ENCODE measurements at regions not wholly inside any gene's neighbourhood (a gene's known extent, or its start where the extent isn't known, plus 50 kb on each side); places are given as distances from the start of the nearest gene placed in this dataset.
"Not testable (repeated sequence)": the region's sequence is repeated elsewhere in the genome, so short reads cannot be mapped to it uniquely, and the experiment has no call there.

GRCh38 chr15:62857411-62857853 lies 185.1 kb upstream of the TPM1 start:
- peak; percentile 4 for DNase-seq (ENCODE audit: low read depth)

GRCh38 chr15:62858343-62858742 lies 184.2 kb upstream of the TPM1 start:
- no peak for DNase-seq (ENCODE audit: low read depth)

GRCh38 chr15:62862717-62863116 lies 179.8 kb upstream of the TPM1 start:
- DNase-seq (ENCODE audit: low read depth): no peak

GRCh38 chr15:62866366-62866765 lies 176.2 kb upstream of the TPM1 start:
- no peak for DNase-seq (ENCODE audit: low read depth)

- no peak for DNase-seq (ENCODE audit: low read depth)
These were observed 174.7 kb upstream of the TPM1 start for GRCh38 chr15:62867844-62868243.

- DNase-seq (ENCODE audit: low read depth): no peak
These were observed 174.0 kb upstream of the TPM1 start for GRCh38 chr15:62868507-62868906.

- no peak for DNase-seq (ENCODE audit: low read depth)
These were observed 173.4 kb upstream of the TPM1 start for GRCh38 chr15:62869116-62869515.

GRCh38 chr15:62870216-62870615 lies 172.3 kb upstream of the TPM1 start:
- no peak for DNase-seq (ENCODE audit: low read depth)

GRCh38 chr15:62870701-62871100 lies 171.8 kb upstream of the TPM1 start:
- not testable (repeated sequence) for DNase-seq (ENCODE audit: low read depth)

- no peak for DNase-seq (ENCODE audit: low read depth)
These were observed 169.3 kb upstream of the TPM1 start for GRCh38 chr15:62873203-62873602.

GRCh38 chr15:62874064-62874463 lies 168.5 kb upstream of the TPM1 start:
- no peak for DNase-seq (ENCODE audit: low read depth)

- no peak for DNase-seq (ENCODE audit: low read depth)
These were observed 167.5 kb upstream of the TPM1 start for GRCh38 chr15:62874959-62875625.

GRCh38 chr15:62875626-62876021 lies 166.9 kb upstream of the TPM1 start:
- no peak for DNase-seq (ENCODE audit: low read depth)

GRCh38 chr15:62877276-62877857 lies 165.2 kb upstream of the TPM1 start:
- DNase-seq (ENCODE audit: low read depth): no peak

- DNase-seq (ENCODE audit: low read depth): no peak
These were observed 164.5 kb upstream of the TPM1 start for GRCh38 chr15:62878070-62878469.

- DNase-seq (ENCODE audit: low read depth): no peak
These were observed 162.8 kb upstream of the TPM1 start for GRCh38 chr15:62879770-62880169.

- DNase-seq (ENCODE audit: low read depth): no peak
These were observed 162.3 kb upstream of the TPM1 start for GRCh38 chr15:62880278-62880677.

- no peak for DNase-seq (ENCODE audit: low read depth)
These were observed 161.5 kb upstream of the TPM1 start for GRCh38 chr15:62881056-62881455.

GRCh38 chr15:62883938-62884479 lies 158.5 kb upstream of the TPM1 start:
- DNase-seq (ENCODE audit: low read depth): no peak

GRCh38 chr15:62886431-62887071 lies 156.0 kb upstream of the TPM1 start:
- no peak for DNase-seq (ENCODE audit: low read depth)

GRCh38 chr15:62887113-62887570 lies 155.4 kb upstream of the TPM1 start:
- DNase-seq (ENCODE audit: low read depth): no peak

GRCh38 chr15:62888623-62889022 lies 153.9 kb upstream of the TPM1 start:
- no peak for DNase-seq (ENCODE audit: low read depth)

GRCh38 chr15:62889141-62889661 lies 153.3 kb upstream of the TPM1 start:
- no peak for DNase-seq (ENCODE audit: low read depth)
